Esophagus muscularis mucosa (tissue), 4 donors: ENCODE measurements at regions not wholly inside any gene's neighbourhood (a gene's known extent, or its start where the extent isn't known, plus 50 kb on each side); places are given as distances from the start of the nearest gene placed in this dataset.

Experiments used
- CTCF ChIP-seq, 3 experiments: fragments of 200-600 bp in 2 of 3; fragments of 450-650 bp in 1 of 3; sonication (generic) in 2 of 3; IDR thresholded peaks; one replicate each; pipeline ENCODE4 v1.5.1; 2017 to 2019; ENCODE audit warnings: antibody characterized with exemption in 3 of 3, mild to moderate bottlenecking in 2 of 3, moderate library complexity in 1 of 3
- EP300 ChIP-seq: sonication (generic); formaldehyde crosslinking; IDR thresholded peaks from one replicate; pipeline ENCODE4 v1.6.1; 2017; ENCODE audit warnings: antibody characterized with exemption
- POLR2A ChIP-seq: fragments of 450-650 bp; IDR thresholded peaks from one replicate; pipeline ENCODE4 v1.6.1; 2017; ENCODE audit warnings: antibody characterized with exemption, moderate library complexity, mild to moderate bottlenecking, low read depth
- POLR2AphosphoS5 ChIP-seq, 2 donors: sonication (generic); formaldehyde crosslinking; IDR thresholded peaks; one replicate each; pipeline ENCODE4 v1.6.1; 2017; ENCODE audit warnings: antibody characterized with exemption in 2 of 2

- TF ChIP-seq CTCF (IDR thresholded peaks at IDR 0.05) (no peak), EP300 (no peak), POLR2A (no peak), POLR2AphosphoS5 (IDR thresholded peaks at IDR 0.05) (no peak)
These were observed 110.0 kb upstream of the SLC4A7 start for GRCh38 chr3:27594096-27594690.
